ENCODE measurements at regions not wholly inside any gene's neighbourhood (a gene's known extent, or its start where the extent isn't known, plus 50 kb on each side); places are given as distances from the start of the nearest gene placed in this dataset.
"Not testable (repeated sequence)": the region's sequence is repeated elsewhere in the genome, so short reads cannot be mapped to it uniquely, and the experiment has no call there.

DNA sequence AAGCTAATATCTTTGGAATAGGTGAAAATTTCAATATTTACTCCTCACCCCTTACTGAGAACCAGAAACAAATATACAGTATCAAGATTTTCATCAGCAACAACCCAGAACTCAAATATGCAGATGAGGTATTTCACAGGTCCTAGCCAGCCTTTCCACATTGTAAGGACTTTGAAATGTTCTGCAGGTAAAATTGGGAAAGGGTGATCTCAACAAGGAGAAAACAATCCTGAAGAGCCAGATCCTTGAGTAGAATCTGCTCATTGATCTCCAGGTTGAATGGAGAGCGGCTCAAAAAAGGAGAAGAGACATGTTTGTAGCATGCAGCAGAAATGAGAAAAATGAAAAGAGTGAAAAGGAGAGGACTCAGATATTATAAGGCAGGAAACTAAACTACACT lies 493.3 kb upstream of the NAALADL2 start:
- ATAC-seq: no peak
- no peaks in the 10 kb centered on the region for H3K9me3 ChIP-seq
- no peak overlapping the region for H3K27ac ChIP-seq
- DNase-seq: no peak
- H3K4me3 ChIP-seq: no peak overlapping the region
- no peaks in the 10 kb centered on the region for H3K36me3 ChIP-seq
- no peaks in the 10 kb centered on the region for H3K4me1 ChIP-seq
- no peaks in the 10 kb centered on the region for H3K27me3 ChIP-seq
- intact Hi-C loops (cut with DNase I; ENCODE audit: low total_unique reads) (no loop called here), in situ Hi-C loops (cut with MboI; ENCODE audit: low sequenced_read_pairs in 4 of 4) (no loop called here)
- TF ChIP-seq, protein P1, sequence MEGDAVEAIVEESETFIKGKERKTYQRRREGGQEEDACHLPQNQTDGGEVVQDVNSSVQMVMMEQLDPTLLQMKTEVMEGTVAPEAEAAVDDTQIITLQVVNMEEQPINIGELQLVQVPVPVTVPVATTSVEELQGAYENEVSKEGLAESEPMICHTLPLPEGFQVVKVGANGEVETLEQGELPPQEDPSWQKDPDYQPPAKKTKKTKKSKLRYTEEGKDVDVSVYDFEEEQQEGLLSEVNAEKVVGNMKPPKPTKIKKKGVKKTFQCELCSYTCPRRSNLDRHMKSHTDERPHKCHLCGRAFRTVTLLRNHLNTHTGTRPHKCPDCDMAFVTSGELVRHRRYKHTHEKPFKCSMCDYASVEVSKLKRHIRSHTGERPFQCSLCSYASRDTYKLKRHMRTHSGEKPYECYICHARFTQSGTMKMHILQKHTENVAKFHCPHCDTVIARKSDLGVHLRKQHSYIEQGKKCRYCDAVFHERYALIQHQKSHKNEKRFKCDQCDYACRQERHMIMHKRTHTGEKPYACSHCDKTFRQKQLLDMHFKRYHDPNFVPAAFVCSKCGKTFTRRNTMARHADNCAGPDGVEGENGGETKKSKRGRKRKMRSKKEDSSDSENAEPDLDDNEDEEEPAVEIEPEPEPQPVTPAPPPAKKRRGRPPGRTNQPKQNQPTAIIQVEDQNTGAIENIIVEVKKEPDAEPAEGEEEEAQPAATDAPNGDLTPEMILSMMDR (IDR thresholded peaks at IDR 0.05 in 4 of 5, conservative IDR thresholded peaks at IDR 0.05 in 1 of 5): no peak
- TF ChIP-seq POLR2A (IDR thresholded peaks at IDR 0.05): no peak

DNA sequence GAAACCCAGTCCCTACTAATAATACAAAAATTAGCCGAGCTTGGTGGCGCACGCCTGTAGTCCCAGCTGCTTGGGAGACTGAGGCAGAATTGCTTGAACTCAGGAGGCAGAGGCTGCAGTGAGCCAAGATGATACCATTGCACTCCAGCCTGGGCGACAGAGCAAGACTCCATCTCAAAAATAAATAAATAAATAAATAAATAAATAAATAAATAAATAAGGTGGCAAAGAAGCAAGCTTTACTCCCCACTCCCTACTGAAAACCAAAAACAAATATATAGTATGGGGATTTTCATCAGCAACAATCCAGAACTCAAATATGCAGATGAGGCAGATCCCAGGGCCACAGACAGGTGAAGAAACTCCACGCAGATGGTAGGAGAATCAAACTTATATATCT lies 492.2 kb upstream of the NAALADL2 start:
- H3K9me3 ChIP-seq; in situ Hi-C loops (cut with MboI; ENCODE audit: low sequenced_read_pairs in 4 of 4); H3K4me1 ChIP-seq; H3K36me3 ChIP-seq; ATAC-seq; H3K4me3 ChIP-seq; H3K27ac ChIP-seq; H3K27me3 ChIP-seq; intact Hi-C loops (cut with DNase I; ENCODE audit: low total_unique reads); DNase-seq: not testable (repeated sequence)

- Histone ChIP-seq H3K9me3 (no peaks in the 10 kb centered on the region), H3K27ac (no peak overlapping the region), H3K4me1 (no peaks in the 10 kb centered on the region), H3K36me3 (no peaks in the 10 kb centered on the region), H3K4me3 (no peak overlapping the region), H3K27me3 (no peaks in the 10 kb centered on the region)
- in situ Hi-C loops (cut with MboI; ENCODE audit: low sequenced_read_pairs in 4 of 4) (no loop called here), intact Hi-C loops (cut with DNase I; ENCODE audit: low total_unique reads) (no loop called here)
- TF ChIP-seq, protein P1 (IDR thresholded peaks at IDR 0.05 in 4 of 5, conservative IDR thresholded peaks at IDR 0.05 in 1 of 5): no peak
- no peak for TF ChIP-seq POLR2A (IDR thresholded peaks at IDR 0.05)
- no peak for ATAC-seq
- no peak for DNase-seq
Measured at GRCh38 chr3:174376346-174376745, 482.8 kb upstream of the NAALADL2 start.

DNA sequence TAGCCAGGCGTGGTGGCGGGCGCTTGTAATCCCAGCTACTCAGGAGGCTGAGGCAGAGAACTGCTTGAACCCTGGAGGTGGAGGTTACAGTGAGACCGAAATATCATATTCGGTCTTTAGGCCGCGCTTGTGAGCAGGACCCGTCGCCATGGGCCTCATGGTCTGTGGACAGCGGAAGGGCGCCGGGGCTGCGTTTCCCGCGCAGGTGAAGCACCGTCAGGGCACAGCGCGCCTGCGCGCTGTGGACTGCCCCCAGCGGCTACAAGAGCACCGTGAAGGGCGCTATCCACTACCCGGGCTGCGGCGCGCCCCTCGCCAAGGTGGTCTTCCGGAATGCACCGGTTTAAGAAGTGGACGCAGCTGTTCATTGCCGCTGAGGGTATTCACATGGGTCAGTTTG lies 482.0 kb upstream of the NAALADL2 start:
- no peak for ATAC-seq
- in situ Hi-C loops (cut with MboI; ENCODE audit: low sequenced_read_pairs in 4 of 4): no loop called here
- Histone ChIP-seq H3K4me3 (no peak overlapping the region), H3K27ac (no peak overlapping the region), H3K36me3 (no peaks in the 10 kb centered on the region), H3K4me1 (no peaks in the 10 kb centered on the region), H3K27me3 (no peaks in the 10 kb centered on the region), H3K9me3 (no peaks in the 10 kb centered on the region)
- TF ChIP-seq, protein P1 (IDR thresholded peaks at IDR 0.05 in 4 of 5, conservative IDR thresholded peaks at IDR 0.05 in 1 of 5): no peak
- TF ChIP-seq POLR2A (IDR thresholded peaks at IDR 0.05): no peak
- intact Hi-C loops (cut with DNase I; ENCODE audit: low total_unique reads): no loop called here
- DNase-seq: no peak

DNA sequence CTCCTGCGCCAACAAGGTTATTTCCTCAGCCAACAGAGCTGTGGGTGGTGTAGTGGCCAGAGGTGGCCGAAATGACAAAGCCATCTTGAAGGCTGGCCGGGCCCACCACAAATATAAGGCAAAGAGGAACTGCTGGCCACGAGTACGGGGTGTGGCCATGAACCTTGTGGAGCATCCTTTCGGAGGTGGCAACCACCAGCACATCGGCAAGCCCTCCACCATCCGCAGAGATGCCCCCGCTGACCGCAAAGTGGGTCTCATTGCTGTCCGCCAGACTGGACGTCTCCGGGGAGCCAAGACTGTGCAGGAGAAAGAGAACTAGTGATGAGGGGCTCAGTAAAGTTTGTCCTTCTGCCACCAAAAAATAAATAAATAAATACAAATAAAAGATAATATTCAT lies 481.4 kb upstream of the NAALADL2 start:
- Histone ChIP-seq H3K36me3 (no peaks in the 10 kb centered on the region), H3K4me3 (no peak overlapping the region), H3K27ac (no peak overlapping the region), H3K27me3 (no peaks in the 10 kb centered on the region), H3K9me3 (no peaks in the 10 kb centered on the region), H3K4me1 (no peaks in the 10 kb centered on the region)
- intact Hi-C loops (cut with DNase I; ENCODE audit: low total_unique reads) (no loop called here), in situ Hi-C loops (cut with MboI; ENCODE audit: low sequenced_read_pairs in 4 of 4) (no loop called here)
- TF ChIP-seq, protein P1 (IDR thresholded peaks at IDR 0.05 in 4 of 5, conservative IDR thresholded peaks at IDR 0.05 in 1 of 5): no peak
- TF ChIP-seq POLR2A (IDR thresholded peaks at IDR 0.05): no peak
- ATAC-seq: no peak
- no peak for DNase-seq

All from gastrocnemius medialis (tissue), 4 donors.